ENCODE measurements at regions not wholly inside any gene's neighbourhood (a gene's known extent, or its start where the extent isn't known, plus 50 kb on each side); places are given as distances from the start of the nearest gene placed in this dataset.

DNA sequence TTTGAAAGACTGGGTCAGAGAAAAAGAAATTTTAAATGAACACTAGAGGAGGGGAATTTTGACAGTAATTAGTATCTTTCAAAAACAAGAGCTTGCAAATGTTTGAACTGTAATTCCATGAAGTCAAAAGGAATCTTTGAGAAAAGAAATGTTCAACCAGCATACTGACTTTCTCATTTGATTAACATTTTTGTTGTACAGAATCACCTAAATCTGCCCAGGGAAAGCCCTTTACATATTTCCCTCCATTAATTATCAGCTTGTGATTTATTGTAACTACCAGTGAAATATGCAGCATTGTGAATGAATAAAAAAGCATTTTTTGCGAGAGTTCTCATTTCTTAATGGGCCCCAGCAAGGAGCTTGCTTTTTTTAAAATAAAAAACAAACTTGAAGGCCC, 61.2 kb upstream of the CCDC91 start:
- TF ChIP-seq RAD21 (conservative IDR thresholded peaks at IDR 0.05 in 1 of 2, IDR thresholded peaks at IDR 0.05 in 1 of 2) (no peak), RCOR1 (IDR thresholded peaks at IDR 0.05; ENCODE audit: low read depth, low read length) (no peak), CBX8 (IDR thresholded peaks at IDR 0.05) (no peak), PHF8 (IDR thresholded peaks at IDR 0.05; ENCODE audit: borderline replicate concordance, low read depth) (no peak), FOSL2 (IDR thresholded peaks at IDR 0.05) (no peak), FOSL2 (CRISPR knock-in tag; IDR thresholded peaks at IDR 0.05) (no peak), RNF2 (IDR thresholded peaks at IDR 0.05; ENCODE audit: borderline replicate concordance, low read depth) (no peak), MAFK (IDR thresholded peaks at IDR 0.05; ENCODE audit: partially characterized antibody) (no peak)
- TF ChIP-seq, protein P1, sequence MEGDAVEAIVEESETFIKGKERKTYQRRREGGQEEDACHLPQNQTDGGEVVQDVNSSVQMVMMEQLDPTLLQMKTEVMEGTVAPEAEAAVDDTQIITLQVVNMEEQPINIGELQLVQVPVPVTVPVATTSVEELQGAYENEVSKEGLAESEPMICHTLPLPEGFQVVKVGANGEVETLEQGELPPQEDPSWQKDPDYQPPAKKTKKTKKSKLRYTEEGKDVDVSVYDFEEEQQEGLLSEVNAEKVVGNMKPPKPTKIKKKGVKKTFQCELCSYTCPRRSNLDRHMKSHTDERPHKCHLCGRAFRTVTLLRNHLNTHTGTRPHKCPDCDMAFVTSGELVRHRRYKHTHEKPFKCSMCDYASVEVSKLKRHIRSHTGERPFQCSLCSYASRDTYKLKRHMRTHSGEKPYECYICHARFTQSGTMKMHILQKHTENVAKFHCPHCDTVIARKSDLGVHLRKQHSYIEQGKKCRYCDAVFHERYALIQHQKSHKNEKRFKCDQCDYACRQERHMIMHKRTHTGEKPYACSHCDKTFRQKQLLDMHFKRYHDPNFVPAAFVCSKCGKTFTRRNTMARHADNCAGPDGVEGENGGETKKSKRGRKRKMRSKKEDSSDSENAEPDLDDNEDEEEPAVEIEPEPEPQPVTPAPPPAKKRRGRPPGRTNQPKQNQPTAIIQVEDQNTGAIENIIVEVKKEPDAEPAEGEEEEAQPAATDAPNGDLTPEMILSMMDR (IDR thresholded peaks at IDR 0.05): no peak
- TF ChIP-seq, protein P2, sequence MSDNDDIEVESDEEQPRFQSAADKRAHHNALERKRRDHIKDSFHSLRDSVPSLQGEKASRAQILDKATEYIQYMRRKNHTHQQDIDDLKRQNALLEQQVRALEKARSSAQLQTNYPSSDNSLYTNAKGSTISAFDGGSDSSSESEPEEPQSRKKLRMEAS (IDR thresholded peaks at IDR 0.05): no peak
- TF ChIP-seq, protein P3, sequence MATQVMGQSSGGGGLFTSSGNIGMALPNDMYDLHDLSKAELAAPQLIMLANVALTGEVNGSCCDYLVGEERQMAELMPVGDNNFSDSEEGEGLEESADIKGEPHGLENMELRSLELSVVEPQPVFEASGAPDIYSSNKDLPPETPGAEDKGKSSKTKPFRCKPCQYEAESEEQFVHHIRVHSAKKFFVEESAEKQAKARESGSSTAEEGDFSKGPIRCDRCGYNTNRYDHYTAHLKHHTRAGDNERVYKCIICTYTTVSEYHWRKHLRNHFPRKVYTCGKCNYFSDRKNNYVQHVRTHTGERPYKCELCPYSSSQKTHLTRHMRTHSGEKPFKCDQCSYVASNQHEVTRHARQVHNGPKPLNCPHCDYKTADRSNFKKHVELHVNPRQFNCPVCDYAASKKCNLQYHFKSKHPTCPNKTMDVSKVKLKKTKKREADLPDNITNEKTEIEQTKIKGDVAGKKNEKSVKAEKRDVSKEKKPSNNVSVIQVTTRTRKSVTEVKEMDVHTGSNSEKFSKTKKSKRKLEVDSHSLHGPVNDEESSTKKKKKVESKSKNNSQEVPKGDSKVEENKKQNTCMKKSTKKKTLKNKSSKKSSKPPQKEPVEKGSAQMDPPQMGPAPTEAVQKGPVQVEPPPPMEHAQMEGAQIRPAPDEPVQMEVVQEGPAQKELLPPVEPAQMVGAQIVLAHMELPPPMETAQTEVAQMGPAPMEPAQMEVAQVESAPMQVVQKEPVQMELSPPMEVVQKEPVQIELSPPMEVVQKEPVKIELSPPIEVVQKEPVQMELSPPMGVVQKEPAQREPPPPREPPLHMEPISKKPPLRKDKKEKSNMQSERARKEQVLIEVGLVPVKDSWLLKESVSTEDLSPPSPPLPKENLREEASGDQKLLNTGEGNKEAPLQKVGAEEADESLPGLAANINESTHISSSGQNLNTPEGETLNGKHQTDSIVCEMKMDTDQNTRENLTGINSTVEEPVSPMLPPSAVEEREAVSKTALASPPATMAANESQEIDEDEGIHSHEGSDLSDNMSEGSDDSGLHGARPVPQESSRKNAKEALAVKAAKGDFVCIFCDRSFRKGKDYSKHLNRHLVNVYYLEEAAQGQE (IDR thresholded peaks at IDR 0.05): no peak
